ENCODE measurements at regions not wholly inside any gene's neighbourhood (a gene's known extent, or its start where the extent isn't known, plus 50 kb on each side); places are given as distances from the start of the nearest gene placed in this dataset.

GRCh38 chr3:96361241-96361640 lies 453.2 kb upstream of the EPHA6 start:
- TF ChIP-seq POLR2A (IDR thresholded peaks at IDR 0.05): no peak
- TF ChIP-seq CTCF (IDR thresholded peaks at IDR 0.05): no peak
